ENCODE measurements at regions not wholly inside any gene's neighbourhood (a gene's known extent, or its start where the extent isn't known, plus 50 kb on each side); places are given as distances from the start of the nearest gene placed in this dataset.

DNA sequence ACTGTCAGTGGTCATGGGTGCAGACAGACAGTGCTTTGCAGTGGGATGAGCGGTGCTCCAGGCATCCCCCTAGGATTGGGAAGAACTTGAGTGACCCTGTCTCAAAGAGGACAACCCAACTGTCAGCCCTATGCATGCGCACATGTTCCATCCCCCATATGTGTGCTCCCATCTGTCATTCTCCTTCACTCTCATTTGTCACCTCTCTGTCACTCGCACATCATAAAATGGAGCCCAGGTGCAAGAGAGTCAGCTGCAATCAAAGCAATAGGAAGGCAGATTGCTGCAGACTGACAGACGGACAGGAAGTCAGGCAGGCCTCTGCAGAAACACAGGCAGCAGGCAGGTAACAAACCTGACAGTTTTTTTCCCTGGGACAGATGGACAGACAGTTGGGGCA is 101.8 kb upstream of the CCL1 start:
- Histone ChIP-seq H3K9me3 (no peaks in the 10 kb centered on the region), H3K27me3 (peaks cover 0 to 58% (median 0%) of the 10 kb centered on the region in 4 donors), H3K27ac (replicated peaks in 1 of 4) (no peak overlapping the region), H3K36me3 (no peaks in the 10 kb centered on the region), H3K4me3 (no peak overlapping the region), H3K4me1 (no peaks in the 10 kb centered on the region)
- 91% methylated on average over 4 of the region's 4 CpGs for WGBS
- intact Hi-C loops (cut with DNase I) = loop anchor here (5.0 kb wide), 1 partner anchor 42 kb away; no protein-coding TSS in a partner anchor
- TF ChIP-seq EP300 (IDR thresholded peaks at IDR 0.05) = no peak
- no peak for TF ChIP-seq POLR2AphosphoS5 (IDR thresholded peaks at IDR 0.05)
- TF ChIP-seq POLR2A (IDR thresholded peaks at IDR 0.05; ENCODE audit: low read depth) = no peak
- no peak for DNase-seq (ENCODE audit: extremely low spot score)

DNA sequence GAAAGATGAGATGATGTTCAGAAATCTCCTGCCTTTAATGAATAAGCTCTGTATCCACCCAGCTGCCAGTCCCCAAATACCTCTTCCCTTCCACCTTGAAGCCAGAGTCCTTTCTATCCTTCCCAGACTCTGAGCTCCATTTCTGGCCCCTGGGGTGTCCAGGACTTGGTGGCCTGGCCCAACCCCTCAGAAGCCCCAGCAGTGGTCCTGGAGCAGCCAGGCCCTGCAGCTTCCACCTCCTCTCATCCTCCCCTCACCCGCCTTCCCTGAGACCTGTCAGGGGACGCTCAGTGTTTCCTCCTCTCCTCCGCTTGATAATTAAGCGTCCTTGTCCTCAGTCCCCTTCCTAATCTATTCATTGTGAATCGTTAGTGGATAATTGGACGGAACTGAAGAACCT is 95.2 kb upstream of the CCL1 start:
- intact Hi-C loops (cut with DNase I) = no loop called here
- Histone ChIP-seq H3K9me3 (no peaks in the 10 kb centered on the region), H3K27me3 (peaks cover 0 to 55% (median 0%) of the 10 kb centered on the region in 4 donors), H3K4me1 (no peaks in the 10 kb centered on the region), H3K27ac (replicated peaks in 1 of 4) (no peak overlapping the region), H3K36me3 (no peaks in the 10 kb centered on the region), H3K4me3 (no peak overlapping the region)
- TF ChIP-seq EP300 (IDR thresholded peaks at IDR 0.05) (no peak), POLR2A (IDR thresholded peaks at IDR 0.05; ENCODE audit: low read depth) (no peak), POLR2AphosphoS5 (IDR thresholded peaks at IDR 0.05) (no peak)
- TF ChIP-seq, protein P1, sequence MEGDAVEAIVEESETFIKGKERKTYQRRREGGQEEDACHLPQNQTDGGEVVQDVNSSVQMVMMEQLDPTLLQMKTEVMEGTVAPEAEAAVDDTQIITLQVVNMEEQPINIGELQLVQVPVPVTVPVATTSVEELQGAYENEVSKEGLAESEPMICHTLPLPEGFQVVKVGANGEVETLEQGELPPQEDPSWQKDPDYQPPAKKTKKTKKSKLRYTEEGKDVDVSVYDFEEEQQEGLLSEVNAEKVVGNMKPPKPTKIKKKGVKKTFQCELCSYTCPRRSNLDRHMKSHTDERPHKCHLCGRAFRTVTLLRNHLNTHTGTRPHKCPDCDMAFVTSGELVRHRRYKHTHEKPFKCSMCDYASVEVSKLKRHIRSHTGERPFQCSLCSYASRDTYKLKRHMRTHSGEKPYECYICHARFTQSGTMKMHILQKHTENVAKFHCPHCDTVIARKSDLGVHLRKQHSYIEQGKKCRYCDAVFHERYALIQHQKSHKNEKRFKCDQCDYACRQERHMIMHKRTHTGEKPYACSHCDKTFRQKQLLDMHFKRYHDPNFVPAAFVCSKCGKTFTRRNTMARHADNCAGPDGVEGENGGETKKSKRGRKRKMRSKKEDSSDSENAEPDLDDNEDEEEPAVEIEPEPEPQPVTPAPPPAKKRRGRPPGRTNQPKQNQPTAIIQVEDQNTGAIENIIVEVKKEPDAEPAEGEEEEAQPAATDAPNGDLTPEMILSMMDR (IDR thresholded peaks at IDR 0.05) = no peak
- 66% methylated on average over 6 of the region's 6 CpGs for WGBS
- DNase-seq (ENCODE audit: extremely low spot score) = no peak

DNA sequence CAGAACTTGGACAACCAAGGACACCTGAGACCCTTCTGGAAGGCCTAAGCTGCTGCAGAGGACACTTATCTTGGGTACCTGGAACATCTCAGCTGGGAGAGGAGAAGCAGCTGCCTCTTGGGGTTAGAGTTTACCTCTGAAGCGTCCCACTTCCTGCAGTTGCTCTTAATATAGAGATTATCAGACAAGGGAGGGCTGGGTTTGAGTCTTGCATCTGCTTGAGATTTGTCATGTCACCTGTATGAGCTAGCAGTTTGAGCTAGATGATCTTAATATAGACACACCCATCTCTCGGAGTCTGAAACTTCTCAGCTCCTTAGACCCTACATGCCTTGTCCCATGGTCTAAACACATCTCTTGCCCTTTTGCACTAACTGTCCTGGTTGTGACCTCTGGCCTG is 93.1 kb upstream of the CCL1 start:
- H3K36me3 ChIP-seq = no peaks in the 10 kb centered on the region
- no peak for TF ChIP-seq POLR2A (IDR thresholded peaks at IDR 0.05; ENCODE audit: low read depth)
- WGBS = 52% methylated on average over 2 of the region's 2 CpGs
- peaks cover 0 to 61% (median 3%) of the 10 kb centered on the region in 4 donors for H3K27me3 ChIP-seq
- DNase-seq (ENCODE audit: extremely low spot score) = no peak
- H3K4me3 ChIP-seq = no peak overlapping the region
- H3K9me3 ChIP-seq = no peaks in the 10 kb centered on the region
- intact Hi-C loops (cut with DNase I) = no loop called here
- H3K4me1 ChIP-seq = no peaks in the 10 kb centered on the region
- H3K27ac ChIP-seq (replicated peaks in 1 of 4) = no peak overlapping the region

DNA sequence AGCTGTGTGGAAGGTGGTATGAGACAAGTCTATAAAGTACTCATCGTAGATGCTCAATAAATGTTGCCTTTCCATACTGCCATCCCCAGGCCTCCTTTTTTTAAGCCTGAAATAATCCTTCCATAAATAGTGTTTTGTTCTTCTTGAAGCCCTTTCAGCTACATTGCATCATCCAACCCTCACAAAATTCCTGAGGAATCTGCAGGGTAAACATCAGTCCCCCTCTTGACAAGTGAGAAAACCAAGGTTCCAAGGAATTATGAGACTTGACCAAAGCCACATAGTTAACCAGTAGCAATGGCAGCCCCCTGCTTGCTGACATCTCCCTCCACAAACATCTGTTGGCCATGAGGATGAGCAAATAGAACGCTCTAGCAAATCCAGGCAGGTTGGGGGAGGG is 89.7 kb upstream of the CCL1 start:
- Histone ChIP-seq H3K27ac (replicated peaks in 1 of 4) (no peak overlapping the region), H3K4me3 (no peak overlapping the region), H3K36me3 (no peaks in the 10 kb centered on the region), H3K4me1 (no peaks in the 10 kb centered on the region), H3K9me3 (no peaks in the 10 kb centered on the region), H3K27me3 (peaks cover 0 to 59% (median 3%) of the 10 kb centered on the region in 4 donors)
- WGBS = 85% methylated on average over 2 of the region's 2 CpGs
- intact Hi-C loops (cut with DNase I) = no loop called here
- DNase-seq (ENCODE audit: extremely low spot score) = no peak
- TF ChIP-seq, protein P1 (IDR thresholded peaks at IDR 0.05) = no peak
- TF ChIP-seq POLR2AphosphoS5 (IDR thresholded peaks at IDR 0.05) (no peak), EP300 (IDR thresholded peaks at IDR 0.05) (no peak), POLR2A (IDR thresholded peaks at IDR 0.05; ENCODE audit: low read depth) (no peak)

DNA sequence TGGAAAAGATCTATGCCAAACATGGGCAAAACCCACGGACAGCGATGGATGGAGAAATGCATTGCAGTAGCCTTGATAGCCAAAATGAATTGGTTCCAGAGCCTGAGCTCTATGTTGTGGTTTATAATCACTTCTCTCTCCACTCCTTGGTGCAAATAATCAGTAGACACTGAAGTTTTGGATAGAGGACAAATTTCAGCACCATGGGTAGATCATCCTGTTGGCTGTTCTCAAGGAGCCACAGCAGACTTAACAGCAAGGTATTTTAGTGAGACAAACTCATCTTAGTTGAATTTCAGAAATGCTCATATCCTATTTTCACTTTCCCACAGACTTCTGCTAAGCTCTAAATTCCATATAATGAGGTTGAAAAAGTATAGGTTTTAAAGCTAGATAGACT is 88.3 kb upstream of the CCL1 start:
- no peak overlapping the region for H3K4me3 ChIP-seq
- no peak for DNase-seq (ENCODE audit: extremely low spot score)
- peaks cover 0 to 51% (median 3%) of the 10 kb centered on the region in 4 donors for H3K27me3 ChIP-seq
- H3K4me1 ChIP-seq = no peaks in the 10 kb centered on the region
- TF ChIP-seq, protein P1 (IDR thresholded peaks at IDR 0.05) = no peak
- no peak for TF ChIP-seq EP300 (IDR thresholded peaks at IDR 0.05)
- no peak for TF ChIP-seq POLR2A (IDR thresholded peaks at IDR 0.05; ENCODE audit: low read depth)
- TF ChIP-seq POLR2AphosphoS5 (IDR thresholded peaks at IDR 0.05) = no peak
- no peaks in the 10 kb centered on the region for H3K9me3 ChIP-seq
- intact Hi-C loops (cut with DNase I) = no loop called here
- H3K27ac ChIP-seq (replicated peaks in 1 of 4) = no peak overlapping the region
- 71% methylated on average over 2 of the region's 2 CpGs for WGBS
- no peaks in the 10 kb centered on the region for H3K36me3 ChIP-seq

DNA sequence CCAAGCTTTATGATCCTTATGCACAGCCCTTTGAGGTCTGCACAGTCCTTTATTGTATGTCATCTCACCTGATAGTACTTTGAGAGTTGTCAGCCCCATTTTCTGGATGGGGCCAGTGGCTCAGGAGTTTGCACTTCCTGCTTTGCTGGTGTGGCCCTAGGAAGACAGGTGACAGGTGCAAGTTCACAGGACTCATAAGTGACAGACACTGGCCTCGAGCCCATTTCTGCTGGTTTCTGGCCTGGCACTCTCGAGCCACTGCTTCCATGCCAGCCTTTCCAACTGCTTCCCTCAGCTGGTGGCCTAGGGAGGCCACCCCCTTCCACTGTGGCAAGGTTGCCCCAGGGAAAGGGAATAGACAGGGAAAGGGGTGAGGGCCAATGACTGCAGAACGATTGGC is 84.4 kb upstream of the CCL1 start:
- intact Hi-C loops (cut with DNase I) = no loop called here

More for the DNA sequence above, 84.4 kb upstream of the CCL1 start:
- Histone ChIP-seq H3K9me3 (no peaks in the 10 kb centered on the region), H3K27me3 (peaks cover 0 to 60% (median 2%) of the 10 kb centered on the region in 4 donors), H3K36me3 (no peaks in the 10 kb centered on the region), H3K27ac (replicated peaks in 1 of 4) (no peak overlapping the region), H3K4me1 (no peaks in the 10 kb centered on the region), H3K4me3 (no peak overlapping the region)
- no peak for DNase-seq (ENCODE audit: extremely low spot score)
- TF ChIP-seq EP300 (IDR thresholded peaks at IDR 0.05) = no peak
- TF ChIP-seq, protein P1 (IDR thresholded peaks at IDR 0.05) = no peak
- TF ChIP-seq POLR2AphosphoS5 (IDR thresholded peaks at IDR 0.05) = no peak
- TF ChIP-seq POLR2A (IDR thresholded peaks at IDR 0.05; ENCODE audit: low read depth) = no peak
- WGBS = 53% methylated on average over 3 of the region's 3 CpGs

Data from esophagus muscularis mucosa (tissue), 4 donors.